GM12878 (cell line): ENCODE measurements at regions not wholly inside any gene's neighbourhood (a gene's known extent, or its start where the extent isn't known, plus 50 kb on each side); places are given as distances from the start of the nearest gene placed in this dataset.

Experiments
- ATAC-seq: fragments of 200-7000 bp; cut with Tn5 transposase; 3 replicates; pipeline ENCODE4 v1.9.1; 2020; ENCODE audit warnings: mild to moderate bottlenecking, moderate library complexity
- BruUV-seq: library from RNA; stranded (reverse); fragments of 400-500 nt; replicated peaks from 2 replicates; lab custom pipeline; 2021; lab: Mats Ljungman, UMichigan
- CTCF ChIA-PET: fragments of 300-600 bp; sonication (Branson Sonifier 250); formaldehyde crosslinking; extraction: SDS; loops from one replicate; lab custom pipeline; 2021; ENCODE audit warnings: inconsistent platforms; lab: Yijun Ruan, JAX
- POLR2A ChIA-PET: fragments of 350-600 bp; formaldehyde crosslinking; extraction: SDS; loops from one replicate; lab custom pipeline; 2021; ENCODE audit warnings: inconsistent platforms; lab: Charles Lee
- RAD21 ChIA-PET: fragments of 300-600 bp; sonication (Branson Sonifier 250); formaldehyde crosslinking; loops from one replicate; lab custom pipeline; 2023; ENCODE audit warnings: antibody characterized with exemption; ENCODE audit not compliant: unreplicated experiment; lab: Charles Lee
- SMC1A ChIA-PET: fragments of 300-600 bp; sonication (Branson Sonifier 250); formaldehyde crosslinking; loops from one replicate; lab custom pipeline; 2023; ENCODE audit not compliant: unreplicated experiment, uncharacterized antibody; lab: Charles Lee
- DNase-seq: peaks from one replicate; pipeline ENCODE4 v3.0.0-alpha.2; 2011; ENCODE audit warnings: low read depth, low spot score
- FAIRE-seq: peaks from 3 replicates; lab custom pipeline; 2011; peaks lifted over from hg19 to GRCh38; lab: Jason Lieb, UNC
- H2AFZ ChIP-seq: 2 replicates; pipeline ENCODE4 v1.6.0; 2011; ENCODE audit warnings: low read depth, low read length, control low read depth; ENCODE audit not compliant: control insufficient read depth
- H3K27ac ChIP-seq: 2 replicates; pipeline ENCODE4 v1.5.1; 2011; ENCODE audit warnings: control low read depth; ENCODE audit not compliant: control insufficient read depth, insufficient read depth
- H3K27me3 ChIP-seq, 2 experiments: replicated peaks in 1 of 2; 2 replicates each; pipeline versions ENCODE4 v1.6.0 to v1.6.1; 2011; ENCODE audit warnings: low read length in 1 of 2; ENCODE audit not compliant: control insufficient read depth in 2 of 2, insufficient read depth in 2 of 2
- H3K36me3 ChIP-seq, 2 experiments: 2 replicates each; pipeline ENCODE4 v1.5.1; 2011; ENCODE audit warnings: low read length in 1 of 2; ENCODE audit not compliant: control insufficient read depth in 2 of 2, insufficient read depth in 2 of 2
- H3K4me1 ChIP-seq: 2 replicates; pipeline ENCODE4 v1.6.1; 2011; ENCODE audit warnings: mild to moderate bottlenecking, low read length, moderate library complexity, mixed read lengths; ENCODE audit not compliant: control insufficient read depth, insufficient read depth
- H3K4me2 ChIP-seq: 2 replicates; pipeline ENCODE4 v1.6.0; 2011; ENCODE audit warnings: control low read depth; ENCODE audit not compliant: control insufficient read depth, insufficient read depth
- H3K4me3 ChIP-seq: fragments of 200-600 bp; sonication (generic); 2 replicates; pipeline ENCODE4 v1.5.1; 2016
- H3K79me2 ChIP-seq: 2 replicates; pipeline ENCODE4 v1.6.0; 2011; ENCODE audit warnings: low read length; ENCODE audit not compliant: control insufficient read depth, insufficient read depth
- H3K9ac ChIP-seq: 2 replicates; pipeline ENCODE4 v1.8.0; 2011; ENCODE audit warnings: low read length, control low read depth, mixed read lengths; ENCODE audit not compliant: control insufficient read depth, insufficient read depth
- H3K9me3 ChIP-seq: replicated peaks from 3 replicates; pipeline ENCODE4 v1.5.1; 2011; ENCODE audit warnings: mild to moderate bottlenecking, low read length; ENCODE audit not compliant: control insufficient read depth, insufficient read depth
- H4K20me1 ChIP-seq: 2 replicates; pipeline ENCODE4 v1.6.0; 2011; ENCODE audit not compliant: control insufficient read depth, insufficient read depth
- CREM ChIP-seq: IDR thresholded peaks from 2 replicates; pipeline ENCODE4 v1.6.1; 2014; ENCODE audit warnings: antibody characterized with exemption, low read depth
- E2F8 ChIP-seq: fragments of 450-650 bp; IDR thresholded peaks from 2 replicates; pipeline ENCODE4 v1.6.1; 2018; ENCODE audit warnings: mild to moderate bottlenecking, low read depth, moderate library complexity; ENCODE audit not compliant: partially characterized antibody
- FOXM1 ChIP-seq: IDR thresholded peaks from 2 replicates; pipeline ENCODE4 v1.6.1; 2012; ENCODE audit warnings: low read depth, mild to moderate bottlenecking, inconsistent platforms, low read length, moderate library complexity
- HCFC1 ChIP-seq: fragments of 150-350 bp; IDR thresholded peaks from 2 replicates; pipeline ENCODE4 v1.6.1; 2014; ENCODE audit warnings: low read length
- HDAC2 ChIP-seq: fragments of 200-600 bp; sonication (generic); IDR thresholded peaks from 2 replicates; pipeline ENCODE4 v1.6.1; 2017
- LARP7 ChIP-seq: fragments of 450-650 bp; IDR thresholded peaks from 2 replicates; pipeline ENCODE4 v1.6.1; 2017; ENCODE audit warnings: mild to moderate bottlenecking
- PAX5 ChIP-seq: IDR thresholded peaks from 2 replicates; pipeline ENCODE4 v1.6.1; 2011; ENCODE audit warnings: low read depth, low read length, borderline replicate concordance
- PAX8 ChIP-seq: fragments of 450-650 bp; IDR thresholded peaks from 2 replicates; pipeline ENCODE4 v1.6.1; 2017; ENCODE audit warnings: mild to moderate bottlenecking, moderate library complexity
- PKNOX1 ChIP-seq: fragments of 450-650 bp; IDR thresholded peaks from 2 replicates; pipeline ENCODE4 v1.6.1; 2016; ENCODE audit warnings: mild to moderate bottlenecking
- SUPT20H ChIP-seq: IDR thresholded peaks from 2 replicates; pipeline ENCODE4 v1.6.1; 2011; ENCODE audit warnings: low read depth, mild to moderate bottlenecking, low read length, moderate library complexity, borderline replicate concordance; ENCODE audit not compliant: control insufficient read depth
- WRNIP1 ChIP-seq: IDR thresholded peaks from 2 replicates; pipeline ENCODE4 v1.6.1; 2011; ENCODE audit warnings: low read depth, low read length, improper control_type of control experiment, borderline replicate concordance
- YBX1 ChIP-seq: fragments of 450-650 bp; IDR thresholded peaks from 2 replicates; pipeline ENCODE4 v1.6.1; 2016; ENCODE audit warnings: antibody characterized with exemption
- YY1 ChIP-seq: IDR thresholded peaks from 2 replicates; pipeline ENCODE4 v1.6.1; 2011; ENCODE audit warnings: low read depth, mild to moderate bottlenecking, low read length
- WGBS: methylation state at CpG from one replicate; pipeline ENCODE4 v1.1.6; 2016; ENCODE audit warnings: low lambda C conversion rate; ENCODE audit not compliant: insufficient replicate concordance, insufficient coverage; ENCODE audit errors: missing lambda C conversion rate; 5-methylcytosine and 5-hydroxymethylcytosine counted together
- in situ Hi-C: fragments of 300-500 bp; cut with MboI; formaldehyde crosslinking; loops from 9 replicates; pipeline ENCODE4 v1.14.3; 2018; ENCODE audit warnings: mixed read lengths
- intact Hi-C: fragments of 100-400 bp; cut with micrococcal nuclease; formaldehyde crosslinking; loops from one replicate; pipeline ENCODE4 v1.14.2; 2022; ENCODE audit not compliant: unreplicated experiment

DNA sequence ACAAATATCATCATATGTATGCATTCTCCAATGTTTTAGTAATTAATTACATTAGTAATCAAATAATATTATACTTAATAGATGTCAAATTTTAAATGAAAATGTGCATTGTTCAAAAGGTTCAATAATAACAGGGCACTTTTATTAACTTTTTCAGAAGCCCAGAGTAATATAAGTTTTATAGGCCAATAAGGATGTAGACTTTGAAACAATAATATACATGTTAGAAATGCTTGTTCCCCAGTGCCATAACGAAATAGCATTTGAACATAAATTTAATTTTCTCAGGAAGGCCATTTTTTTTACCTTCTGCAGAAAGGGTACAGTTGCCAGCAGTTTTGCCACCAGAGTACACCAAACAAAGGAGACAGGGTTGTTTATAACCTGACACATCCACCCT, 1133.9 kb upstream of the LRRTM3 start:
- H3K9ac ChIP-seq, result no peak overlapping the region
- no peaks in the 10 kb centered on the region for H3K79me2 ChIP-seq
- no peaks in the 10 kb centered on the region for H3K36me3 ChIP-seq
- no peaks in the 10 kb centered on the region for H3K27me3 ChIP-seq
- ChIA-PET POLR2A (no interaction called here), SMC1A (interaction anchor here (1.1 kb wide), 1 partner anchor 17 kb away, joined by 3 read pairs; no protein-coding TSS in a partner anchor), CTCF (no interaction called here), RAD21 (no interaction called here)
- no peaks in the 10 kb centered on the region for H4K20me1 ChIP-seq
- ATAC-seq (no peak), FAIRE-seq (no peak), DNase-seq (no peak)
- in situ Hi-C loops, result no loop called here
- no TSS peak for BruUV-seq
- no peak for TF ChIP-seq CREM
- no peak for TF ChIP-seq YBX1
- TF ChIP-seq FOXM1, result no peak
- TF ChIP-seq HDAC2, result no peak
- no peak for TF ChIP-seq WRNIP1
- 0% methylated on average over 1 of the region's 1 CpG for WGBS
- H3K4me1 ChIP-seq, result no peaks in the 10 kb centered on the region
- H3K27ac ChIP-seq, result no peak overlapping the region
- H3K9me3 ChIP-seq, result no peaks in the 10 kb centered on the region
- intact Hi-C loops, result no loop called here
- H3K4me2 ChIP-seq, result no peak overlapping the region
- H2AFZ ChIP-seq, result no peak overlapping the region
- H3K4me3 ChIP-seq, result no peak overlapping the region

DNA sequence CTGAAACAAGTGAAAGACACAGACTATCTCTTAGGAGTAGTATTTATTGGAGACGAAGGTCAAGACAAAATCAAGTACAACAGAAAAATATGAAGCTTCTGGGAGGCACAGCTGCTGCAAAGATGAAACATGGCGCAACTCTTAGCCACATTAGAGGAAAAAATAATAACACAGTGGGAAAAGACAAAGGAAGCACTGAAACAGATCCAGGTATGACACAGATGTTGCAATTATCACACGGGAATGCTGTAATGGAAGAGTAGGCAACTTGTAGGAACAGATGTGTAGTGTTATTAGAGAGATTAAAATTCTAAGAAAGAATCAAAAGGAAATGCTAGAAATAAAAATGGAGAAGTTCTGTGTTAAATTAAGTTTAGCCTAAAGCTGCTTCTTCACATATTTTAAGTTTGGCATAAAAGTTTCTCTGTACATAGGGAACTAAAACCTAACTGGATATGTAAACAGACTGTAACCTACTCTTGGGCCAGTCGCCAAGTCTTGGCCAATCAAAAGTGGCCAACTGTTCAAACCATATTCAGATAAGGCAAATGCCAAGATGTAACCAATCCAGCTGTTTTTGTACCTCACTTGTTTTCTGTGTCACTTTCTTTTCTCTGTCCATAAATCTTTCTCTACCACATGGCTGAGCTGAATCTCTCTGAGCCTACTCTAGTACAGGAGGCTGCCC, 1132.0 kb upstream of the LRRTM3 start:
- DNase-seq (no peak), ATAC-seq (no peak), FAIRE-seq (no peak)
- H3K27me3 ChIP-seq, result no peaks in the 10 kb centered on the region
- H3K4me2 ChIP-seq, result no peak overlapping the region
- H3K4me3 ChIP-seq, result no peak overlapping the region
- no peaks in the 10 kb centered on the region for H3K79me2 ChIP-seq
- intact Hi-C loops (no loop called here), in situ Hi-C loops (no loop called here)
- H3K9ac ChIP-seq, result no peak overlapping the region
- H3K9me3 ChIP-seq, result no peaks in the 10 kb centered on the region
- no peak overlapping the region for H2AFZ ChIP-seq
- ChIA-PET CTCF (interaction anchor here (1.0 kb wide), 1 partner anchor 28 kb away, joined by 4 read pairs; no protein-coding TSS in a partner anchor), POLR2A (no interaction called here), SMC1A (interaction anchor here (1.4 kb wide), 1 partner anchor 8 kb away, joined by 3 read pairs; no protein-coding TSS in a partner anchor), RAD21 (no interaction called here)
- no peaks in the 10 kb centered on the region for H4K20me1 ChIP-seq
- no TSS peak for BruUV-seq
- no peaks in the 10 kb centered on the region for H3K36me3 ChIP-seq
- no peaks in the 10 kb centered on the region for H3K4me1 ChIP-seq
- 44% methylated on average over 4 of the region's 4 CpGs for WGBS
- TF ChIP-seq SUPT20H (no peak), E2F8 (no peak), PAX8 (no peak), YY1 (no peak), PAX5 (no peak), PKNOX1 (no peak), HCFC1 (no peak), LARP7 (no peak)
- H3K27ac ChIP-seq, result no peak overlapping the region
